Endothelial cell of umbilical vein (primary cell): ENCODE measurements at regions not wholly inside any gene's neighbourhood (a gene's known extent, or its start where the extent isn't known, plus 50 kb on each side); places are given as distances from the start of the nearest gene placed in this dataset.

Source experiments
- CTCF ChIP-seq, 2 donors: IDR thresholded peaks; 1 replicate in 1 of 2; 2 replicates in 1 of 2; pipeline ENCODE4 v1.5.1; 2011; ENCODE audit warnings: low read length in 2 of 2, mild to moderate bottlenecking in 2 of 2, moderate library complexity in 2 of 2, control low read depth in 1 of 2, inconsistent platforms in 1 of 2, low read depth in 1 of 2; ENCODE audit not compliant: insufficient read depth in 1 of 2; ENCODE audit errors: extremely low read depth in 1 of 2
- POLR2AphosphoS5 ChIP-seq: IDR thresholded peaks from 2 replicates; pipeline ENCODE4 v1.6.1; 2012; ENCODE audit warnings: low read depth, mild to moderate bottlenecking, control low read depth, low read length, moderate library complexity; ENCODE audit not compliant: insufficient read depth

DNA sequence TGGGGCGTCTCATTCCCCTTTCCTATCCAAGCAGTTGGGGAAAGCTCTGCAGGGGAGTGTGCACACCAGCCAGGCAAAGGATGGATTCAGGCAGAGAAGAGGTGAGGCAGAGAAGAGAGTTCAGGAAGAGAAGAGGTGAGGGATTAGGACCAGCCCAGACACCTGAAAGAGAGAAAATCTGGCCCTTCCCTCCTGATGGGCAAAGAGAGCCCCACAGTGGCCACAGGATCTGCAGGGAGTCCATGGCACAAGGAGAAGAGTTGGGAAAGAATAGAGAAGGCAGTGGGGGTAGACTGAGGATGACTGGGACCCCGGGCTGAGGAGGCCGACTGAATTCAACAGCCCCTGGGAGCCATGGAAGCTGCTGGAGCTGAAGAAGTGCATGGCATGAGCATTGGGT is 140.4 kb upstream of the ZMIZ1 start:
- TF ChIP-seq POLR2AphosphoS5 (no peak), CTCF (IDR thresholded peaks at IDR 0.05; ENCODE audit: extremely low read depth in 1 of 2, insufficient read depth in 1 of 2, low read depth in 1 of 2, low read length in 2 of 2) (no peak)
